GM18520 (cell line): ENCODE measurements at regions not wholly inside any gene's neighbourhood (a gene's known extent, or its start where the extent isn't known, plus 50 kb on each side); places are given as distances from the start of the nearest gene placed in this dataset.

Experiments used
- ATAC-seq: cut with Tn5 transposase; IDR thresholded peaks from one replicate; pipeline ENCODE4 v1.9.1; 2021; ENCODE audit not compliant: unreplicated experiment

DNA sequence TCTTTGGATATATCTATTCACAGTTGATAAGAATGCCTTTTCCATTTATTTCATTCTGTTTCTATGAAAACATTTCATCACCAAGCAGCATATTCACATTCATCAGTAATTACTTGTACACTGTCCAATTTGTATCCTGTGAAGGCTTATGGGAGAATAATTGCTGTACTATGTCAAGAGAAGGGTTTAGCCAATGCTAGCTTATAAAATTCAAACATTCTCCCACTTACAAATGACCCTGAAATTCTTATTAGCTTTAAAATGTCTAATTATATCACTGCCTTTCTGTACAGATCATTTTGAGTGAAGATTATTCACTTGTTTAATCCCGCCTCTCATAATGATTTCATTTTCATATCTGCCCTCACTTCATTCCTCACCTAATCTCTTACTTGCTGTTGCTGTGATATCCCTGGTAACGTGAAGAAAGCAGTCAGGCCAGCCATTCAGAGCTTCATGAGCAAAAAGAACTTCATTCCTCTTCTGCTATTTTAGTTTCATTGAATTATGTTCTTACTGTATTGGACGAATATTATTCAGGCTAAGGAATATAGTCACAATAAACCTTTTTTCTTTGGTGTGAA, 778.7 kb downstream of the OLFM4 start:
- no peak for ATAC-seq

DNA sequence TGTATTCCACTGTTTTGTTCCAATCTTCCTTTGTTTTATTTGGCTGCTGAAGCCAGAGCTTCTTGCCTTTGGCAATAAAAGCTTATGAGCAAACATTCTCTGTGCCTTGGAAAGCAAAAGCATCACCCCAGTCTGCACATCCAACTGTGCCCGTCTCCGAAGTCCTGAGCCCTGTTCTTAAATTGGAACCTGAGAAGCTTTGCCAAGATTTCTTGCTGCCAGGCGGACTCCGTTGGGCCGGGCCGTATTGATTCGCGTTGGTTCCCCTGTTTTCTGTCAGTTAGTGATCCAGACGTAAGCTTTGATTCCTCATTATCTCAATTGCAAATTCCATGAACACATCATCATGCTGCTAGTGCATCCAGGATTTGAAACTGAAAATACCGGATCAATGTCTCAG, 793.0 kb downstream of the OLFM4 start:
- no peak for ATAC-seq

DNA sequence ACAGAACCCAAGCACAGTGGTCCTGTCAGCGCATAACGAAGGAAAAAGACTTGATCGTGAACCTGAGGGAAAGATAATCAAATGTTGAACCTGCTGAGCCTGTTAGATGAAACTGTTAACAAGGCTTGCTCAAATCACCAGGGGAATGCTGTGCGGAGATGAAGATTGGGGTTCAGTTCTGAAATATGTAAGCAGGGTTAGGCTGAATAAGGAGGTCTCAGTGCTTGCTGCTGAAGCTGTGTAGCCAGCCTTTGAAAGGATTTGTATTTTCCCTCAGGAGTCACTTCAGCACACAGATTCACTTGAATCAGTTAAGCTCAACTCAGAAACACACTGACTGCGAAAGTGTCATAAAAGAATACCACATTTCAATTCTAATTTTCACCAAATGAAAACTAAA, 793.5 kb downstream of the OLFM4 start:
- ATAC-seq, result no peak

DNA sequence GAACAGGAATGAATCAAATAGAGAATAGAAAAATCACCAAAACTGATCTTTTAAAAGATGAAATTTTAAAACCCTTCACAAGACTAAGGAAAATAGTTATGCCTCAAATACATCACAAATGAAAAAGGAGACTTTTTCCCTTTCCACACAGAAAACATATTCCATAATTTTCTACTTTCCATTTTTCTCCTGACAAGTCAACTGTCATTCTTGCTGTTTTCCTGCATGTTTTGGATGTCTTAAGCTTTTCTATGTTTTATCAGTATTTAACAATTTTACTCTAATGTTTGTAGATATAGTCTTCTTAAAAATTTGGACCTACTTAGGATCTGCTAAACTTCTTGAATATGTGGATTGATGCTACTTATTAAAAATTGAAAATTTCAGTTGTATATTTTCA, 810.8 kb downstream of the OLFM4 start:
- ATAC-seq, result no peak

DNA sequence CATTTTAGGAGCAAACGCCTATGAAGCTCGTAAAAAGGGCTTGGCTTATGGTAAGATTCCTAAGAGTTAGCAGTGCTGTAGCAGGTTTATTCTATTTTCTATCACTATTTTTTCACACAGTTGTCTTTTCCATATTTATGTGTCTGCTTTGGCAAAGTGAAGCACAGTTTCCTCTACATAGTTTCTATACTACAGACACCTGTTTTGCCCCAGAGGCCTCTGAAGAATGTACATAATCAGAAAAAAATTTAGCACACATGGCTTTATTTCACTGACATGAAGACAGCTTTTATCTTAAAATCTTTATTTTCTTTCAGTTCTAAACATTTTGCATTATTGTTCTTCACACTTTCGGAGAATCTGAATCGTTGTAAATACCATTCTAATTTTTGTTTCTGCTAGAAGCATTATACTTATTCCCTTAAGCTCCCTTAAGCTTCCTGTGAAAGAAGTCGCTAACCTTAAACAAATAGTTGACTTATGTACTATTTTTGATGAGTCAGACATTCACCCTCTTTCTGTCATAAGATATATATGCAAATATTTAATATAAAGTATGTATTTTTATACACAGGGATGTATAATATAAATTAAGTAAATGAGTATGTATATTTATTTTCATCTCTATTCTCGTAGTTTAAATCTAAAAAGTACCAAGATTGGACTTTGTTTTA, 816.0 kb downstream of the OLFM4 start:
- no peak for ATAC-seq

DNA sequence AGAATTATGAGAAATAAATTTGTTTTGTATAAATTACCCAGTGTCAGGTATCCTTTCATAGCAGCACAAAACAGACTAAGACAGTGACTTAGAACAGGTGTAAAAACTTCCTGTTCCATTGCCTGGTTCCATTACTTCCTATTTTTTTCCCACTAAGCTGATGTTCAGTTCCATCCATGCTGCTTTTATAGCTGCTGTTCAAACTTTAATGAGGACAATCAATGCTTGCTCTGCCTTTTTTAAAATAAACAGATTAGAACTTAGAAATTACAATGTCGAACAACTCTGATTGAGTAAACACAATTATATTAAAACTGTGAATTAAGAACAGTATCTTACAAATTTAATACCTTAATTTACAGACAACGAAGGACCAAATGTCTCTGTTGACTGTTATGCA, 818.9 kb downstream of the OLFM4 start:
- ATAC-seq, result no peak

DNA sequence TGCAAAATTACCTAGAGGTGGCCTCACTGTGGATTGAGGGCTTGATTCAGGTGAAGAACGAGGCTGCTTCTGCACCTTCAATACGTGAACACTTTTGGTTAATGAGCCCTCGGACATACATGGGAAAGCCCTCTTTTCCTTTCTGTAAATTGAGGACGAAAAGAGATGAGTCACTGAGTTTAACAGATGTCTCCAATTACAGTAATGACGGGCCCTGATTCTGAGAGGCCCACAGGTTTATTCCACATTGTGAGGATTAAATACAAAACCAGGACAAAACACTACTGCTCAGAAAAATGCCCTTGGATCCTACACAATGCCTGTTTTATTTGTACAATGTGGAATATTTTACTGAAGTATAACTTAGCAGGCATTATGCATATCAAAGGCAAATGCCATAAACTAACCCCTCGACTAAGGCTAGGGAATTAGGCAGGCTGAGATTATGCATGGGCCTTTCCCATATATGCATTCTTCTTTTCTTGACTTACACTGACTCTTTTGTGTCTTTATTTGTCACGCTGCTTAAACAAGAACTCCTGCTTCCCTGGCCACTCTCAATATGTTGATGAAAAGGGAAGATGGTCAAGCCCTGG, 819.9 kb downstream of the OLFM4 start:
- ATAC-seq, result no peak

DNA sequence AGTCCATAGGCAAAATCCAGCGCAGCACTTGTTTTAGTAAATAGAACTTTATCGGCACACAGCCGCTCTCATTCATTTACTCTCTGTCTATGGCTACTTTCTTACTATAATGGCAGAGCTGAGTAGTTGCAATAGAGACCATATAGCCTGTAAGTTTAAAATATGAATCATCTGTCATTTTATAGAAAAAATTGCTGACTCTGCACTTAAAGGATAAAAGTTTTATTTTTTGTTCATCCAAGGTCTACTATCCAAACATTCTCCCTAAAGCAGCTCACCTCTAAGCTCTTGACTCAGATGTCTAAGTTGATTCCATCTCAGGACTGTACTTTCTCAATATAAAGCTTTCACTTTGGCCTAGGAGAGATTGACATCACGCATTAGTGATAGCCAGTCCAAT, 825.7 kb downstream of the OLFM4 start:
- no peak for ATAC-seq

DNA sequence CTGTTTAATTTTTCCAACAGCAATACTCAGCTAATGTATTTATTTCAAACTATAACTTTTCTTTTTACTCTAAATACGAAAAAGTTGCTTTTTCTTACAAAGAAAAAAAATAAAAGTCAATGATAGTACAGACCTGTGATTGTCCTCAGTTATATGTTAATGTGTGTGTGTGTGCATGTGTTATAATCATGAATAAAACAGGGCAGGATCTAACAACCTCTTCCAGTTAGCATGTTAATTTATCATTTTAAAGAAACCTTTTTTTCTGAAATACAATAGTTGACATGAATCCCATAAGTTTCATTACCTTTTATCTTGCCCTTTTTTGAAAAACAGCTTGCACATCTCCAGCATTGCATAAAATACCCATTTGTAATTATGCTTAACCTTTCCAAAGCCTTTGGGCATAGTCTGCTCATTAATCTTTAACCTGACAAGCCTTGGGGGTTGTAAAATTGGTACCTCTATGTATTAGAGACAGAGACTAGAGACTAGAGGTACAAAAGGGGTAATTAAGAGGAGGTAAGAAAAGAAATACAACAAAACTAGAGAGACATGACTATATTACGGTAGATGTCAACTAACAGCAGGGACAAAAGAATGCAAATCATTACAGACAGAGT, 828.1 kb downstream of the OLFM4 start:
- no peak for ATAC-seq

DNA sequence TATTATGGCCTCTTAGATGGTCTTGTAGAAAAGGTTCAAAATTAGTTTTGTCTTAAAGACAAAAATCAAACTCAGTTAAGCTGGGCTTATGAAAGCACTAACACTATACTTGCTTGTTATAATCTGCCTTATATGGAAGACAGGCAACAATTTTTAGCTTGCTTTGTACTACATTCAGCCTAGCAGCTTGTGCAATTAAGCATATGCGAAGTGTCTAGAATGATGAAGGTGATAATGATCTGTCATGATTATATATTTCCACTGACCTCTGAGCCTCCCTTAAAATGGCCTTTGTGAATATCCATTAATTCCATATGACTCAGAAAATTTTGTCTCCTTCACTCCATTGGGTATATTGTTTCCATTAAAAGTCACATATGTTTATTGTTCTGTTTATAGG, 834.9 kb downstream of the OLFM4 start:
- no peak for ATAC-seq

DNA sequence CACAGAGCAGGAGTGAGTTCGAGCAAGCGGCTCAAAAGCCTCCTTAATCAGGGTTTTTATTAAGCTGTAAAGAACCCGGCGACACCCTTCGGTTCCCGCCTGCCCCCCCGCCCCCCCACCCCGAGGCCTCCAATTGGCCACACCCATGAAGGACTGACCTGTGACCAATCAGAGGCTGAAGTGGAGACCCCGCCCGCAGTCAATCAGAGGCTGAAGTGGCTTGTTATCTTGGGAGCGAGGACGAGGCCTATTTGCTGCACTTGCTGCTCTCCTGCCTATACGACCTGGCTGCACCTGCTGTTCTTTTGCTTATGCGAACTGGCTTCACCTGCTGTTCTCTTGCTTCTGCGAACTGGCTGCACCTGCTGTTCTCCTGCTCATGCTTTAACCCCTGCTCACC, 844.9 kb downstream of the OLFM4 start:
- no peak for ATAC-seq

DNA sequence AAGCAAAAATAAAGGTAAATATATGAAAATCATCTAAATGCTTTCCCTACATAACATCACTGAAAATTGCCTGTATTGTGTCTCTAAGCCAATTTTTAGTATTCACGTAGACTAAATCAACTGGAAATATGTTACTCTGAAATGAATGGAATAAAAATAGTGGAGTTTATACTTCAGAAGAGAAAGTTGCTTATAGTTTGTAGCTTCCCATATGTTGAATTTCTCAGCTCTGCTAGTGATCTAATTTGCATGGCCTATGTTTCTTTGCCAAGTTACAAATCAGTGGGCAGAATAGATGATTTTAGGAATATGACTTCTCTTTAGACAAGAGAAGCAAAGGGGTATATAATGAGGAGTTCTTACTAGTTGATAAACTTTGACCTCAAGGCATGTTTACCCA, 850.2 kb downstream of the OLFM4 start:
- no peak for ATAC-seq

DNA sequence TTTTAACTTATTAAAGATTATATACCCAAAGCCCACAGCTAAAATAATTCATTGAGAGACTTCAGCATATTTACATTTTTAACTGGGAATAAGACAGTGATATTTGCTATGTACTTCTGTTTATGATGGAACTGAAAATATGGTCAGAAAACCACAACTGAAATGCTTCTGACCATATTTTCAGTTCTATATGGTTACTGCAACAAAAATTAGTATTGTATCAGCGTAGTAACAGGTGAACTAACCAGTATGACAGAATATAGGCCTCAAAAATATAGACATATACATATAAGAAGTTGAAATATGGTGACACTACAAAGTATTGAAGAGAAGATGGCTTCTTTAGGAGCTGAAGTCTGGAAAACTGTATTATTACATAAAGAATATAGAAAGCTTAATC, 857.4 kb downstream of the OLFM4 start:
- no peak for ATAC-seq

DNA sequence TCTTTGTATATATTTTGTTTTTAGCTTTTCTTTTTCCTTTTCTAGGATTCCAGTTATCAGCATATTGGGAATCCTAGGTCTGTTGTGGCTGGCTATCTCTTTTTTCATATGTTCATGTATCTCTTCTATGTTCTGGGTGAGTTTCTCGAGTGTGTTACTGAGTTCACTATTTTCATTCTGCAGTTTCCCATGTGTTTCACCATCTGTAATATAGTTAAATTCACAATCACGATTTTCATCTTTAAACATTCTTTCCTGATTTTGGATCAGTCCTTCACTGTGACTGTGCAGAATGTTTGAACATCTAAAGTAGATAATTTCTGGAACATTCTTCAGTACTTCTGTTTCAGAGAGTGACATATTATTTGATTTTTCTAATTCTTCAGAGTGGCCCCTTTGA, 862.1 kb downstream of the OLFM4 start:
- ATAC-seq, result no peak

DNA sequence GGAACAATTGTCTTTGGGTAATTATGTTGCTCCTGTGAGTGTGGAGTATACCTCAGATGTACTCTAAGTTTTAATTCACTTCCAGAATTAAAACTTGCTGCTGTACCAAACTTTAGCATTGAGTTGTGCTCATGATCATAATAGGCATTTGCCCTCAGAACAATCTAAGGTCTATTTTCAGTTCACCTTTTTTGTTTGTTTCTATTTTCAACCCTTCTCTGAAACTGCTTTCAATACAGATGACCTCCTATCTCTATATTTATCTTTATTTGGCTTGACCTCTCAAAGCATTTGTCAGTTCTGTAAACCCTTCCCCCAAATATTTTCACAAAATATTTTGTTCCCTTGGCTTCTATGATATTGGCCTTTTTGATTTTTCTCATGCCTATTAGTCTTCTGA, 873.0 kb downstream of the OLFM4 start:
- ATAC-seq, result no peak

DNA sequence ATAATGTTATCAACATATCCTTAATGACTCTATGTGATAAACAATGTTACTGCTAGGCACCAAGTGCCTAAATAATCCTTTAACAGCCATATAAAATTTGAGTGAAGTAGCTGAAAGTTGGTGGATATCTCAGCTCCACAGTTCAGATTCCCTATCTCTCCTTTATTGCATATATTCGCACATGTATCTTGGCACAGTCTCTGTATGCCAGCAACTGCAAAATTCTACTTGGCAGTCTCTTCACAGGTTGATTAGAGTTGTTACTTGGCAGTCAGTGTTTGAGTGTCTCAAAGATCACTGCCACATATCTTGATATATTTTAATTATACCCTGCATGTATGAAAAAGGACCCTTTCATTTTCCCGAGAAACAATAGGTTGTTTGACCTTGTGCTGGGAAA, 879.3 kb downstream of the OLFM4 start:
- no peak for ATAC-seq

DNA sequence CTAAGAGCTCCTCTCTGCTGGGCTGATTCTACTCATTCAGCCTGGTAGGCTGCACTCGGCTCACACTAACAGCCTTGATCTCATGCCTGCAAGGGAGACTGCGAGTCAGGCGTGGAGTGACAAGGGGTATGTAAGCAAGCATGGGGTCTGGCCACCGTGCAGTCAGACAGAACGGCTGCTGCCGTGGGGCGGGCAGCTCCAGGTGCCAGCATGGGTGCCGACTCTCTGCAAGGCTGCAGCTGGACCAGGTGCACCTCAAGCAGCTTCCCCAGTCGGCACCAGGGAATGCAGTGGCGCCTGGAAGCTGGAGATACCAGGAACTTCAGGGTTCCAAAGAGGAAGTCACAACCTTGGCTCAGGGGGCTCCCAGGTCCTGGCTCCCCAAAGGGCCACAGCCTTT, 892.3 kb downstream of the OLFM4 start:
- ATAC-seq, result no peak

DNA sequence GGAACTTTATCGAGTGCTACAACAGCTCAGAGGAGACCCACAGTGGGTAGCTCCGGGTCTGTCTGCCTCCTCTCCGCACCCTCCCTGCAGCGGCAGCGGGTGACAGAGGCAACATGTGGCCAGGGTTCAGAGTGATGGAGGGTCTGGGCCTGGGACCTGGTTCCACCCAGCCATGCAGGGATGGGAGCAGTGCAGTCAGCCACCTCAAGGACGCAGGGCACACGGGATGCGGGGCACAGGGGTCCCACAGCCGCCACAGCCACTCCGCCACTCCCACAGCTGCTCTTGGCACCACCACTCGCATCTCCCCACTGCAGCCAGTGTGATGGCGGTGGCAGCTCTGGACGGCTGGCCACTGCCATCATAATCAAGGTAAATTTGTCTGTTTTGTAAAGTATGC, 892.9 kb downstream of the OLFM4 start:
- ATAC-seq, result no peak

DNA sequence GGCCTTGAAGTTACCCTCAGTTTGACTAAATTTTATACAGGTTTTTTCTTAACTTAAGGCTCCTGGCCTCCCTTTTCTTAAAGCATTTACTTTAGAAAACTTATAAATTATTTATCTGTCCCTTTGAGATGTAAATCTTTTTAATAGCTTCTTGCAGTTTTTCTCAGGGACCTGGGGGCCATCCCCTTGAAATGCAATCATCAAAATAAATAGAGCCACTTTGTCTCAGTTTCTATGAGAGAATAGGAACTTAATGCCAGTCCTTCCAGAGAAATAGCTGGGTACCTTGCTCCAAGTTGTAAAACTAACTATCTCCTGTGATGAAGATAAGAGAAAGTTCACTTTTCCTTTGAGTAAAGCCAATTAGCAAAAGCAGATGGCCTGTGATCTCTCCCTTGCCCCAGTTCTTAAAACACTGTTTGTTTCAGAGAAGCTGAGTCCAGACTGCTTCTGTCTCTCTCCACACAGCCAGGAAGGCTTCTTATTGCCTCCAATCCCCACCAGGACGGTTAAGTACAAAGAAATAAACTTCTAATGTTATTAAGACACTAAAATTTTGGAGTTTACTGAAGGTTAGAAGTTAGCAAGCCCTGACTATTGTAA, 913.1 kb downstream of the OLFM4 start:
- no peak for ATAC-seq

DNA sequence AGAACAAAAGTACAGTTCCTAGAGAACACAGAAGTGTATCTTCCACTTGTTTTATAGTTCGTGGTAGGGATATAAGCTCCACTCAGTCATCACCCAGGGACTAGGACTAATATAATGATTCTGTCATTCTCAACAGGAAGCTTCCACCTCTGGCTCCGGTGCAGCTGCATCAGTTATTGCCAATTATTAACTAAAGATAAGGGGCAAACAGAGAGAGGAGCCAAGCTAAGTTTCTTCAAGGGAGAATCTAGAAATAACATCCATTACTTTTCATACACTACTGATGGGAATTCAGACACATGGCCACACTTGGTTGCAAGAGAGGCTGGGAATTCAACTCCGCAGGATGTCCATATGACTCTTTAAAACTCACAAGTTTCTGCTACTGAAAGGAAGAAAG, 917.9 kb downstream of the OLFM4 start:
- ATAC-seq, result no peak

DNA sequence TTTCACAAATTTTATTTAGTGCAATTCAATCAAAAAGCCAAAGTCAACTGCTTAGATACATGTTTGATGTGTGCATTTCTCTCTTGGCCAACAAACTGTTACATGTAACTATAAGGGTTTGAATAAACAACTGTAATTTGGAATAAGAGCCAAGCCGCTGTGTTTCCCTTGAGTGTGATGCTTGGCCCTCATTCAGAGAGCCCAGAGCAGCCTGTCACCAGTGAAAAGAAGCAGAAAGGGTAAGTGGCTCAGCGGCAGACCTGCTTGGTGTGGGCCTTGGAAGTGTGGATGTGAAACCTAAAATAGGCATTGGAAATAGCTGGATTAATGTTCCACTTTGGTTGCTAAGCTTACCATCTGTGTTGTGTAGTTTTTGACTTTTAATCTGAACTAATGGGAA, 924.6 kb downstream of the OLFM4 start:
- ATAC-seq, result no peak
